AG09309 (cell line): ENCODE measurements at regions not wholly inside any gene's neighbourhood (a gene's known extent, or its start where the extent isn't known, plus 50 kb on each side); places are given as distances from the start of the nearest gene placed in this dataset.
A peak's percentile ranks its signal among the peaks of the same experiment; 100 is the strongest.

ENCODE experiments used
- DNase-seq: peaks from one replicate; pipeline ENCODE4 v3.0.0-alpha.2; 2010; ENCODE audit warnings: low read depth
- H3K4me3 ChIP-seq: 2 replicates; pipeline ENCODE4 v1.5.1; 2011; ENCODE audit warnings: mild to moderate bottlenecking, low read depth, low read length, moderate library complexity; ENCODE audit not compliant: control insufficient read depth
- CTCF ChIP-seq: IDR thresholded peaks from 2 replicates; pipeline ENCODE4 v1.5.1; 2011; ENCODE audit warnings: mild to moderate bottlenecking, low read depth, low read length, inconsistent platforms; ENCODE audit not compliant: insufficient read depth, control insufficient read depth; ENCODE audit errors: missing control alignments

GRCh38 chrX:132270699-132271098 lies 51.5 kb upstream of the RAP2C start:
- TF ChIP-seq CTCF, result no peak
- DNase-seq, result peak; percentile 58
- no peak overlapping the region for H3K4me3 ChIP-seq

- DNase-seq, result no peak
- no peak overlapping the region for H3K4me3 ChIP-seq
- no peak for TF ChIP-seq CTCF
These were observed 50.8 kb upstream of the RAP2C start for GRCh38 chrX:132270021-132270420.
